IMR-90 (cell line): ENCODE measurements at regions not wholly inside any gene's neighbourhood (a gene's known extent, or its start where the extent isn't known, plus 50 kb on each side); places are given as distances from the start of the nearest gene placed in this dataset.

Experiments used
- ATAC-seq: fragments of 200-7000 bp; cut with Tn5 transposase; 2 replicates; pipeline ENCODE4 v1.9.1; 2020; ENCODE audit warnings: low read depth, mild to moderate bottlenecking, moderate library complexity
- BruUV-seq: library from RNA; stranded (reverse); fragments of 400-500 nt; replicated peaks from 2 replicates; lab custom pipeline; 2021; lab: Mats Ljungman, UMichigan
- CTCF ChIA-PET: fragments of 300-600 bp; formaldehyde crosslinking; extraction: SDS; loops from one replicate; lab custom pipeline; 2021; ENCODE audit warnings: antibody characterized with exemption; lab: Yijun Ruan, JAX
- POLR2A ChIA-PET: fragments of 300-600 bp; sonication (Branson Sonifier 250); formaldehyde crosslinking; loops from one replicate; lab custom pipeline; 2022; ENCODE audit warnings: antibody characterized with exemption; ENCODE audit not compliant: unreplicated experiment; lab: Charles Lee
- DNase-seq: peaks from one replicate; pipeline ENCODE4 v3.0.0; 2013
- H2AFZ ChIP-seq: replicated peaks from 2 replicates; pipeline ENCODE3; 2013; ENCODE audit warnings: low read length, mild to moderate bottlenecking; ENCODE audit not compliant: poor library complexity
- H2AK5ac ChIP-seq: 2 replicates; pipeline ENCODE4 v1.6.1; 2013; ENCODE audit warnings: low read depth, low read length, inconsistent platforms
- H2AK9ac ChIP-seq: replicated peaks from 2 replicates; pipeline ENCODE3; 2013; ENCODE audit warnings: mild to moderate bottlenecking, low read depth, low read length, moderate library complexity; ENCODE audit not compliant: poor library complexity
- H2BK120ac ChIP-seq: 2 replicates; pipeline ENCODE4 v1.6.1; 2013; ENCODE audit warnings: low read depth, low read length, inconsistent platforms
- H2BK15ac ChIP-seq: 3 replicates; pipeline ENCODE4 v1.6.1; 2013; ENCODE audit warnings: low read depth, low read length, inconsistent platforms
- H2BK20ac ChIP-seq: 2 replicates; pipeline ENCODE4 v1.6.1; 2013; ENCODE audit warnings: low read depth, mild to moderate bottlenecking, inconsistent platforms, low read length, moderate library complexity
- H2BK5ac ChIP-seq: 2 replicates; pipeline ENCODE4 v1.6.1; 2013; ENCODE audit warnings: mild to moderate bottlenecking, low read depth, low read length, inconsistent platforms; ENCODE audit not compliant: poor library complexity, severe bottlenecking
- H3K14ac ChIP-seq: replicated peaks from 2 replicates; pipeline ENCODE4 v1.6.1; 2013; ENCODE audit warnings: low read depth, low read length, inconsistent platforms
- H3K18ac ChIP-seq: 2 replicates; pipeline ENCODE4 v1.6.1; 2013; ENCODE audit warnings: low read depth, low read length, control low read depth
- H3K23ac ChIP-seq: 2 replicates; pipeline ENCODE4 v1.6.1; 2013; ENCODE audit warnings: low read depth, low read length, inconsistent platforms
- H3K27ac ChIP-seq: 2 replicates; pipeline ENCODE4 v1.5.1; 2013; ENCODE audit warnings: mild to moderate bottlenecking, control low read depth, low read length; ENCODE audit not compliant: insufficient read depth
- H3K27me3 ChIP-seq: 2 replicates; pipeline ENCODE4 v1.6.1; 2013; ENCODE audit warnings: low read length; ENCODE audit not compliant: control insufficient read depth, insufficient read depth
- H3K36me3 ChIP-seq: 2 replicates; pipeline ENCODE4 v1.6.1; 2013; ENCODE audit warnings: low read length, mixed read lengths; ENCODE audit not compliant: control insufficient read depth, insufficient read depth
- H3K4ac ChIP-seq: 2 replicates; pipeline ENCODE4 v1.6.1; 2013; ENCODE audit warnings: low read depth, low read length, inconsistent platforms
- H3K4me1 ChIP-seq: 2 replicates; pipeline ENCODE4 v1.6.1; 2013; ENCODE audit warnings: low read length, mixed read lengths; ENCODE audit not compliant: control insufficient read depth, insufficient read depth
- H3K4me2 ChIP-seq: 2 replicates; pipeline ENCODE4 v1.6.1; 2013; ENCODE audit warnings: low read depth, mild to moderate bottlenecking, control low read depth, low read length, moderate library complexity
- H3K4me3 ChIP-seq: 2 replicates; pipeline ENCODE4 v1.5.1; 2013; ENCODE audit warnings: low read depth, mild to moderate bottlenecking, control low read depth, low read length, moderate library complexity; ENCODE audit not compliant: insufficient read depth
- H3K56ac ChIP-seq: 2 replicates; pipeline ENCODE4 v1.6.1; 2013; ENCODE audit warnings: low read length, inconsistent platforms; ENCODE audit not compliant: insufficient read depth; ENCODE audit errors: extremely low read depth
- H3K79me1 ChIP-seq, 2 experiments: 2 replicates each; pipeline ENCODE4 v1.6.1; 2013; ENCODE audit warnings: low read length in 2 of 2, inconsistent platforms in 1 of 2, low read depth in 1 of 2
- H3K9ac ChIP-seq: 2 replicates; pipeline ENCODE4 v1.6.1; 2013; ENCODE audit warnings: low read depth, low read length, control low read depth
- H3K9me1 ChIP-seq: 2 replicates; pipeline ENCODE4 v1.6.1; 2013; ENCODE audit warnings: low read length, inconsistent platforms; ENCODE audit not compliant: insufficient read depth
- H3K9me3 ChIP-seq: 2 replicates; pipeline ENCODE4 v1.6.1; 2013; ENCODE audit warnings: low read length; ENCODE audit not compliant: control insufficient read depth, insufficient read depth
- H4K20me1 ChIP-seq: 2 replicates; pipeline ENCODE4 v1.6.1; 2013; ENCODE audit warnings: low read length, inconsistent platforms; ENCODE audit not compliant: insufficient read depth
- H4K5ac ChIP-seq: 2 replicates; pipeline ENCODE4 v1.6.1; 2013; ENCODE audit warnings: mild to moderate bottlenecking, low read depth, low read length, control low read depth
- H4K8ac ChIP-seq, 2 experiments: 2 replicates each; pipeline ENCODE4 v1.6.1; 2013; ENCODE audit warnings: low read depth in 2 of 2, low read length in 2 of 2, control low read depth in 1 of 2, inconsistent platforms in 1 of 2
- H4K91ac ChIP-seq: 2 replicates; pipeline ENCODE4 v1.6.1; 2013; ENCODE audit warnings: low read depth, low read length, inconsistent platforms; ENCODE audit not compliant: insufficient read depth
- BHLHE40 ChIP-seq: fragments of 150-350 bp; IDR thresholded peaks from 2 replicates; pipeline ENCODE4 v1.6.1; 2016; ENCODE audit warnings: mild to moderate bottlenecking, low read depth, low read length
- CTCF ChIP-seq: conservative IDR thresholded peaks from 2 replicates; pipeline ENCODE4 v1.5.1; 2012; ENCODE audit warnings: mild to moderate bottlenecking, low read depth, low read length, improper control_type of control experiment
- MAFK ChIP-seq: IDR thresholded peaks from 2 replicates; pipeline ENCODE4 v1.6.1; 2012; ENCODE audit warnings: low read depth, low read length, improper control_type of control experiment
- MAZ ChIP-seq: IDR thresholded peaks from 2 replicates; pipeline ENCODE4 v1.6.1; 2012; ENCODE audit warnings: low read depth, mild to moderate bottlenecking, low read length, improper control_type of control experiment, moderate library complexity, borderline replicate concordance
- MXI1 ChIP-seq: IDR thresholded peaks from 2 replicates; pipeline ENCODE4 v1.6.1; 2012; ENCODE audit warnings: low read depth, mild to moderate bottlenecking, low read length, moderate library complexity, borderline replicate concordance
- NFE2L2 ChIP-seq: fragments of 150-350 bp; IDR thresholded peaks from 2 replicates; pipeline ENCODE4 v1.6.1; 2016; ENCODE audit warnings: low read depth, mild to moderate bottlenecking, low read length
- RFX5 ChIP-seq: IDR thresholded peaks from 2 replicates; pipeline ENCODE4 v1.8.0; 2012; ENCODE audit warnings: low read depth, mild to moderate bottlenecking, low read length, moderate library complexity
- WGBS, 2 experiments: methylation state at CpG; one replicate each; pipeline versions ENCODE4 v1.1.5 to v1.1.7; 2013; ENCODE audit warnings: missing lambda C conversion rate in 2 of 2; ENCODE audit not compliant: insufficient read length in 1 of 2; ENCODE audit errors: extremely low coverage in 2 of 2; 5-methylcytosine and 5-hydroxymethylcytosine counted together
- dilution Hi-C: fragments of 300-500 bp; cut with HindIII; formaldehyde crosslinking; loops from one replicate; pipeline ENCODE4 v1.14.3; 2018; ENCODE audit warnings: low sequenced_read_pairs; ENCODE audit not compliant: unreplicated experiment
- in situ Hi-C: fragments of 300-500 bp; cut with MboI; formaldehyde crosslinking; loops from 3 replicates; pipeline ENCODE4 v1.14.3; 2019; ENCODE audit warnings: low sequenced_read_pairs, inconsistent platforms, mixed read lengths
- intact Hi-C: fragments of 100-400 bp; cut with micrococcal nuclease; formaldehyde crosslinking; loops from 2 replicates; pipeline ENCODE4 v1.10.0; 2022
- TF ChIP-seq, protein P1 (sequence below): fragments of 150-350 bp; IDR thresholded peaks from 2 replicates; pipeline ENCODE4 v1.6.1; 2017; ENCODE audit warnings: mild to moderate bottlenecking, antibody characterized with exemption, low read length, low read depth
- TF ChIP-seq, protein P2 (sequence below): fragments of 150-350 bp; IDR thresholded peaks from 2 replicates; pipeline ENCODE4 v1.6.1; 2016; ENCODE audit warnings: low read depth, mild to moderate bottlenecking, low read length, moderate library complexity, borderline replicate concordance

GRCh38 chr6:12546410-12547002 is 170.1 kb upstream of the PHACTR1 start:
- Histone ChIP-seq H3K9ac (no peak overlapping the region), H3K27ac (no peak overlapping the region), H3K18ac (peak overlapping the region; percentile 59; the same call in 1 of the 2 replicates), H3K56ac (no peak overlapping the region), H3K14ac (no peak overlapping the region), H2AK5ac (no peak overlapping the region; the same call in 1 of the 2 replicates), H2BK15ac (no peak overlapping the region), H4K5ac (peak overlapping the region; percentile 46; the same call in 1 of the 2 replicates), H3K4ac (no peak overlapping the region), H2AK9ac (no peak overlapping the region), H3K4me2 (peak overlapping the region; percentile 63; the same call in 1 of the 2 replicates), H3K23ac (no peak overlapping the region), H3K9me3 (no peaks in the 10 kb centered on the region), H4K8ac (0 out of 4 replicates have a peak overlapping the region, but pooled peaks of 1 of the 2 experiments have one; percentile 12), H3K27me3 (no peaks in the 10 kb centered on the region), H3K4me3 (no peak overlapping the region), H3K4me1 (peaks cover 3% of the 10 kb centered on the region; the same call in 1 of the 2 replicates), H2AFZ (no peak overlapping the region), H2BK120ac (0 out of 2 replicates have a peak overlapping the region, but pooled peaks have one; percentile 28), H2BK20ac (peak overlapping the region; percentile 47), H3K79me1 (no peaks in the 10 kb centered on the region), H2BK5ac (no peak overlapping the region), H3K9me1 (no peaks in the 10 kb centered on the region), H3K36me3 (no peaks in the 10 kb centered on the region), H4K91ac (no peak overlapping the region), H4K20me1 (no peaks in the 10 kb centered on the region)
- TF ChIP-seq, protein P1, sequence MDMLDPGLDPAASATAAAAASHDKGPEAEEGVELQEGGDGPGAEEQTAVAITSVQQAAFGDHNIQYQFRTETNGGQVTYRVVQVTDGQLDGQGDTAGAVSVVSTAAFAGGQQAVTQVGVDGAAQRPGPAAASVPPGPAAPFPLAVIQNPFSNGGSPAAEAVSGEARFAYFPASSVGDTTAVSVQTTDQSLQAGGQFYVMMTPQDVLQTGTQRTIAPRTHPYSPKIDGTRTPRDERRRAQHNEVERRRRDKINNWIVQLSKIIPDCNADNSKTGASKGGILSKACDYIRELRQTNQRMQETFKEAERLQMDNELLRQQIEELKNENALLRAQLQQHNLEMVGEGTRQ = no peak
- TF ChIP-seq BHLHE40 (no peak), MAZ (no peak), NFE2L2 (no peak), RFX5 (no peak), MXI1 (no peak), CTCF (no peak), MAFK (no peak)
- TF ChIP-seq, protein P2, sequence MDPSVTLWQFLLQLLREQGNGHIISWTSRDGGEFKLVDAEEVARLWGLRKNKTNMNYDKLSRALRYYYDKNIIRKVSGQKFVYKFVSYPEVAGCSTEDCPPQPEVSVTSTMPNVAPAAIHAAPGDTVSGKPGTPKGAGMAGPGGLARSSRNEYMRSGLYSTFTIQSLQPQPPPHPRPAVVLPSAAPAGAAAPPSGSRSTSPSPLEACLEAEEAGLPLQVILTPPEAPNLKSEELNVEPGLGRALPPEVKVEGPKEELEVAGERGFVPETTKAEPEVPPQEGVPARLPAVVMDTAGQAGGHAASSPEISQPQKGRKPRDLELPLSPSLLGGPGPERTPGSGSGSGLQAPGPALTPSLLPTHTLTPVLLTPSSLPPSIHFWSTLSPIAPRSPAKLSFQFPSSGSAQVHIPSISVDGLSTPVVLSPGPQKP = no peak
- in situ Hi-C loops (no loop called here), intact Hi-C loops (no loop called here), dilution Hi-C loops (no loop called here)
- POLR2A ChIA-PET = no interaction called here
- WGBS, 2 experiments = no CpG with 5 or more reads among the region's 4 CpGs
- BruUV-seq = no TSS peak
- CTCF ChIA-PET = no interaction called here
- ATAC-seq = peak; percentile 68
- DNase-seq = peak; percentile 28
